Hippocampal formation (tissue), 2 donors: ENCODE measurements at regions not wholly inside any gene's neighbourhood (a gene's known extent, or its start where the extent isn't known, plus 50 kb on each side); places are given as distances from the start of the nearest gene placed in this dataset.

ENCODE experiments used
- DNase-seq, 2 donors: peaks; one replicate each; lab custom pipeline; 2025; lab: John Stamatoyannopoulos, UW

DNA sequence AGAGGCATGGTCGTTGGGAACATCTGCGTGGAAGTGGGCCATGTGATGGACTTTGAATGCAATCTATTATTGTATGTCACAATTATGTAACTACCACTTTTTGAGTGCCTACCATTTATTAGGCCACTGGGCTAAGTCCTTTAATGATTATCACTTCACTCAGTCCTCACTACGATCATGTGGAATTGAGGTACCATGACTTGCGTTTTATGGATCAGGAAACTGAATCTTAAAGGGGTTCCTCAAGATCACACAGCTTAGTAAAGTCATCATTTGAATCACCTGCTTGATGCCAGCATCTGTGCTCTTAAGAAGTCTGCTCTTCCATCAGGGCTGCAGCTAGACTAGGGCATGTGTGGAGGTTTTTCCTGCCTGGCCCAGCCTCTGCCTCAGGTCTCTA, 136.7 kb downstream of the DAD1 start:
- no peak for DNase-seq

DNA sequence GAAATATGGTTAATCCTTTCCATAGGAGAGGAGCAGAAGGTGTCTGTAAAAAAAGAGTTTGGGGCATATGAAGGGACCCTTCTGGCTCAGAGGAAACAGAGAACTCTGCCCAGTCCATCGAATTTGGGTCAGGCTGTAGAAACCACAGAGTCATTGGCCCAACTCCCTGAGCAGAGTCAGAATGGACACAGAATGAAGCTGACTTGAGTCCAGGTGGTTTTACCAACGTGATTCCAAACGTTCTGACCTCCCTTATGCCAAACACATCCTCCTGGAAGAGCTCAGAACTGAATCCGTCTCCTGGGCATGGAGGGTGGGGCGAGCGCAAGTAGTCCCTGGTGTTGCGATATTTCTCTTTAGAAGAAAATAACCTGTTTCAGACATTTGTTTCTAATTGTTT, 138.8 kb downstream of the DAD1 start:
- no peak for DNase-seq

- no peak for DNase-seq
Measured at GRCh38 chr14:22449600-22449905, 139.5 kb downstream of the DAD1 start.

- no peak for DNase-seq
Measured at GRCh38 chr14:22448905-22449599, 140.0 kb downstream of the DAD1 start.

DNA sequence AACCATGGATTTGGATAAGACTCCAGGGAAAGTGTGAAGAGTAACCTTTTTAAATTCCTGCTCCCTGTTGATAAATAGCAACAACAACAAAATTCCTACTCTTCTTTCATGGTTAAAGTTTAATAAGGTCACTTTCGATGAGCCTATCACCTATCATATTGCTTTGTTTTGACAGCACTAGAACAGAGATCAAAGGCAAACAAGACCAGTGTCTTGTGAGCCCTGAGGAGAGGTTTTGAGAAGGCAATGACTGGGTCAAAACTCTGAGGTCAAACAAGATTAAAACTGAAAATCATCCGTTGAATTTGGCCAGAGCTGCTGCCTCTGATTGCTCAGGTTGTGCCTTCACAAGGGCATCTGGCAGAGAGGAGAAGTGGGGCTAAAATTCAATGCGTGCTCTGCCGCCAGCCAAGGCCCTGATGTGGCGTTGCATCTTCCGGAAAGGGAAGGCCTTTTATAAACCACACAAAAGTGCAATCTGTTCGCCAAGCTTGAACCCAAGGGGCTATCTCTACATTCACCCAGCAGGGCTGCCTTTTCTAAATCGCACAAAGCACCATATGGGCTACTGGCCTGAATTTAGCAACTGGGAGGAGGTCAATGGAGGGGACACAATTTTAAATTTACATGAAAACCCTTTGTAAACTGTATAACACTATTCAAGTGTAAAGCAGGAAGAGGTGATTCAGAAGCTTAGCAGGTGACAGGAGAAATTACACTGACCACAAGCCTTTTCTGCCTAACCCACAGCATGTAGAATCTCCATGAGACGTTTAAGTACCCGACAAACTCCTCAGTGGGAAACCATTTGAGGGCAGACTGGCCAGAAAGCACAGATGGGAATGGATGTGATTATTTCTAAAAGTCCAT, 140.8 kb downstream of the DAD1 start:
- no peak for DNase-seq

- no peak for DNase-seq
Measured at GRCh38 chr14:22438742-22439141, 150.3 kb downstream of the DAD1 start.

DNA sequence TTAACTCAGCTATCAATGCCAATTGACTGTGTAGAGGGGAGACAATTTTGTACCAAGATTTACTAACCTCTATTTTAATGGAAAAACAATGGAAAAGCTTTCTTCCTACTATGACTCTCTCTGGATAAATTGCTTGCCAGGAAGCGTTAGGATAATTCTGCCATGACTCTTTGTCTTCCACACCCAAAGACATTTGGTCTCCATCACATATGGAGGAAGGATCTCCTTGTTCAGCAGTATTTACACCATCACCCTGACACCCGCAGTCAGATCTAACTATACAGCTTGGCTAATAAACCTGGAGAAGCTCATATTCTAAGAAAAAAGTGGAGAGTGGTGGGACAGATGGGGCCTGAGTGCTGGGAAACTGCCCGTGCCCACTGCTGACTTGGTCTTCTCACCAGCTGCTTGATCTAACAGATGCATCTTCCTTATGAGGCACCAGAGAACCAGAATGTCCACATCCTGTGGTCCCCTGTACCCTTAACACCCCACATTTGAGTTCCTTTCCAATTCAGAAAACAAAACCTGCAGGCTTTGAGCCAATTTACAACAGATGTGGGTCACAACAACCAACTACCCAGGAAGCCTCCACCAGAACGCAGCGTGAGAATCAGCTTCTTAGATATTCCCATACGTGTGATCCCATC, 154.0 kb downstream of the DAD1 start:
- no peak for DNase-seq

DNA sequence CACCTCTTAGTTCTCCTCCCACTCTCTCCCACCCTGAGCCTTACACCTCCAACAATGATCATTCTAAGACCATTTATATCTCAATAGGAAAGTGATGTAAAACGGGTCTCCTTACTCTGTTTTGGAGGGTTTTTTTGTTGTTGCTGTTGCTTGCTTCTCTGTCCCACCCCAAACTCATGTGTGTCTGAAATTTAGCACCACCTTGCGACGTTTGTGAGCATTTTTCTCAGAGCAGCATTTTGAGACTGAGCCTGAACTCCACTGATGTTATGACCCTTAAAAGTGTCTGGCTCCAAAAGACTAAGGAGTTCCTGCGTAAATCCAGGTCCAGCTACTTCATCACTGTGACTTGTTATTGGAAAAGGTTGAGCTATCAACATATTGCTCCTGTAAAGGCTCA, 155.0 kb downstream of the DAD1 start:
- no peak for DNase-seq

DNA sequence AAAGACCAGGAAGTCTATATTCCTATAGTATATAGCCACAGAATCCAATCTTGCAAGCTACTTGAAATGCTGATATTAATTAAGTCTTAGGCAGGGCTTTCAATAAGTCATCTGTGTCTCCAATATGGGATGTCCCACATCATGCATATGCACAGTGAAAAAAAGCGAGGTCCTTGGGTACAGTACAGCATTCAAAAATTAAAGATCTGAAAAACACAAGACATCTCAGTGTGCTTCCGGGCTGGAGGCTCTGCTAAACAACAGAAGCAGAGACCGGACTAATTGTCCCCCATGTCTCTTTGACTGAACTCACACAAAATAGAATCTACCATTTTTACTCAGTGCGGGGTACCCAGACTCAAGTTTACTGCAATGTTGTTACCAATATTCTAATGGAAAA, 156.0 kb downstream of the DAD1 start:
- DNase-seq: no peak

- DNase-seq: peak in 1 of 2 donors; percentile 77
Measured at GRCh38 chr14:22432348-22432976, 156.6 kb downstream of the DAD1 start.

GRCh38 chr14:22429546-22430294, 159.3 kb downstream of the DAD1 start:
- DNase-seq: no peak

- DNase-seq: no peak
Measured at GRCh38 chr14:22428700-22429291, 160.2 kb downstream of the DAD1 start.

DNA sequence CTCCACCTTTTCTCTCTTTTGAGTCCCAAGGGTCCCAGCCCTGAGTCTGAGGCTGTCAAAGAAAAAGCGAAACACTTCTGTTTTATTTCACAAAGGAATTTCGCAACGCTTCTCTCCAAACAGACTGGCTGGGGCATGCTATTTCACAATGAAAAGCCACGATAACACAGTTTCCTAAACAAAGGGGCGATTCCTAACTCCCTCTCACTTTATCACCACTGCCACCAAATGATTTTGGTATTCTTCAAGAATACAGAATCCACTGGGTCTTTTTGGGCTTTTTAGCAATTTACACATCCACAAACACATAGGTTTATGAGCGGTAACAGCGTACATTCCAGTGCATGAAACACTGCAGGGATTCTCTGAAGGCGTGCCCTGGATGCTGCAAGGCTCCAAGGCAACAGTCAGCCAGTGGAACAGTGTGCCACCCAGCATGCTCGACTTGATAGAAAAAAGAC, 161.2 kb downstream of the DAD1 start:
- peak in 1 of 2 donors; percentile 20 for DNase-seq

GRCh38 chr14:22426711-22427110, 162.3 kb downstream of the DAD1 start:
- no peak for DNase-seq

- no peak for DNase-seq
Measured at GRCh38 chr14:22423958-22424357, 165.1 kb downstream of the DAD1 start.

DNA sequence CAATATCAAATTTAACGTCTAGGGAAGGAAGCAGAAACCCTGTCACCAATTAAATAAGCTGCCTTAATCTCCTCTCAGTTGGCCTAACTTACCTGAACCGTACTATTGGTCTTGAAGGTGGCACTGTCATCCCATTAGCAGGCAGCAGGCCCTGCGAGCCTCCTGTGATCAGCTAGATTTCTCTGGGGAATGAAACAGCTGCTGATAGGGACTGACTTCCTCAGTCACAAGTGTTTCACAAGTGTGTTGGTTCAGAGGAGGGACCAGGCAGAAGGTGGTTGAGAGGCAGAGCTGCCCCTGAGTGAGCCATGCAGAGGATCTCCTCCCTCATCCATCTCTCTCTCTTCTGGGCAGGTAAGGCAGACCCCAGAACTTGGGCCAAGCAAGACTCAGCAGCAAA, 166.8 kb downstream of the DAD1 start:
- DNase-seq: no peak

GRCh38 chr14:22420598-22421186, 168.3 kb downstream of the DAD1 start:
- DNase-seq: no peak

- DNase-seq: no peak
Measured at GRCh38 chr14:22419620-22420019, 169.4 kb downstream of the DAD1 start.

DNA sequence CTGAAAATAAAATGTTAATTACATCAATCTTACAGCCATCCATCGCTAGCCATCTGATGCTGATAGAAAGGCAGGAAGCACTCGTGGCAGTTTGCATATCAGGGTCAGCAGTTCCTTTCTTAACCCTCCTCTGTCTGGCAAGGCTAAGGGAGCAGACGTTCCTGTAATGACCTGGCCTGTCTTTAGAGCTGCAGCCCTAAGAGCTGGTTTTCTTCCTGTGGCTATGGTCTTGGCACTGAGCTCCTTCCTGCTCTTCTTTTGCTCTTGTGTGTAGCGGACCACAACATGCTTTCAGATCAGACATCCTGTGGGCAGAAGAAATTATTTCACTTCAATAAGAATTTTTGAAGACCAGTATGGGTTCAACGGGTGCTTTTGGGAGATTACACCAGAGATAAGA, 170.4 kb downstream of the DAD1 start:
- DNase-seq: no peak

DNA sequence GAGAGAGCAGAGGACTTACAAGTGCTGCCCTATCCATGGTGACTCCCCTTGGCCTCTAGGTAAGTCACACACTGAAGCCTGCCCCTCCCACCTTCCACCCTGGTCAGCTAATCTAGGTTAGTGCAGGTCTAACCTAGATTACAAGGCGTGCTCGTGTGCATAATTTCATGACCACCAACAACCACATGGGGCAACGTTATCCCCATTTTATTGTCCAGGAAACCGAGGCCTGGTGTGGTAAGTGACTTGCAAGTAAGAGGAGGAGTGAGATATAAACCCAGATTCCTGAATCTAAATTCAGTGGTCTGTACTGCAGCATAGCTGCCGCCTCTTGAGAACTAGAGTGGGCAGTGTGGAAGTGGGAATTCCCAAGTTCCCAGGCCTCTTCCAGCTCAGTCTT, 171.1 kb downstream of the DAD1 start:
- DNase-seq: no peak

DNA sequence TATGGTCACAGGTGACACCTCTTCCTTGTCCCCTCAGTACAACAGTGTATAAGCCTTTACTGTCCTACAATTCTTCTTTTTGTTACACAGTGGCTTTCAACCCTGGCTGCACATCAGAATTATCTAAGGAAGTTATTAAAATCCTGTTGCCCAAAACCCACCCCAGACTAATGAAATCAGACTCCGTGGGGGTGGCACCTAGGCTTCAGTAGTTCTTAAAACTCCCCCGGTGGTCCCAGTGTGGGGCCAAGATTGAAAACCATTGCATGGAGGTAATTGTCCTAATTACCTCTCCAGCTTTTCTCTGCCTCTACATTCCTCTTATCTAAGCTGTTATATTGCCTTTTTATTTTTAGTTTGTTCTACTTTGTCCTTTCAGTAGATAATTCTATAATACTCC, 172.8 kb downstream of the DAD1 start:
- DNase-seq: no peak
